CD4-positive, alpha-beta memory T cell (primary cell): ENCODE measurements at regions not wholly inside any gene's neighbourhood (a gene's known extent, or its start where the extent isn't known, plus 50 kb on each side); places are given as distances from the start of the nearest gene placed in this dataset.

Source experiments
- CTCF ChIA-PET: fragments of 350-600 bp; sonication (Branson Sonifier 250); formaldehyde crosslinking; loops from one replicate; lab custom pipeline; 2021; ENCODE audit warnings: inconsistent platforms; ENCODE audit not compliant: partially characterized antibody; lab: Charles Lee
- POLR2A ChIA-PET: fragments of 350-600 bp; sonication (Branson Sonifier 250); formaldehyde crosslinking; loops from one replicate; lab custom pipeline; 2021; ENCODE audit not compliant: partially characterized antibody; lab: Charles Lee
- DNase-seq, 5 donors: peaks; one replicate each; pipeline versions ENCODE4 v3.0.0 to v3.0.0-alpha.2; 2020 to 2022; ENCODE audit warnings: mixed read lengths in 1 of 5
- H3K27ac ChIP-seq: one replicate; pipeline ENCODE4 v1.7.0; 2013; ENCODE audit warnings: low read depth, low read length
- H3K27me3 ChIP-seq: 2 replicates; pipeline ENCODE4 v1.7.0; 2013; ENCODE audit warnings: mild to moderate bottlenecking, low read length, moderate library complexity; ENCODE audit not compliant: insufficient read depth
- H3K36me3 ChIP-seq: 2 replicates; pipeline ENCODE4 v1.7.0; 2013; ENCODE audit warnings: mild to moderate bottlenecking, low read length, moderate library complexity; ENCODE audit not compliant: insufficient read depth
- H3K4me1 ChIP-seq: 2 replicates; pipeline ENCODE4 v1.7.0; 2013; ENCODE audit warnings: mild to moderate bottlenecking, low read length, moderate library complexity; ENCODE audit not compliant: insufficient read depth
- H3K4me3 ChIP-seq, 2 donors: one replicate each; pipeline ENCODE4 v1.7.0; 2013; ENCODE audit warnings: low read length in 2 of 2, mild to moderate bottlenecking in 1 of 2
- H3K9me3 ChIP-seq, 2 donors: one replicate each; pipeline ENCODE4 v1.7.0; 2013; ENCODE audit warnings: low read length in 2 of 2, control low read depth in 1 of 2; ENCODE audit not compliant: control insufficient read depth in 1 of 2
- H3K27ac Mint-ChIP-seq, 7 donors: one replicate each; pipeline ENCODE4 v1.8.0; 2020 to 2021; ENCODE audit warnings: mixed read lengths in 7 of 7, mild to moderate bottlenecking in 6 of 7, inconsistent platforms in 3 of 7, moderate library complexity in 3 of 7
- H3K27me3 Mint-ChIP-seq, 2 donors: one replicate each; pipeline ENCODE4 v1.8.0; 2020 to 2021; ENCODE audit warnings: mixed read lengths in 2 of 2
- H3K36me3 Mint-ChIP-seq, 2 donors: one replicate each; pipeline ENCODE4 v1.8.0; 2020 to 2021; ENCODE audit warnings: mixed read lengths in 2 of 2, inconsistent platforms in 1 of 2, mild to moderate bottlenecking in 1 of 2
- H3K4me1 Mint-ChIP-seq, 4 donors: one replicate each; pipeline ENCODE4 v1.8.0; 2020 to 2021; ENCODE audit warnings: mixed read lengths in 4 of 4, mild to moderate bottlenecking in 1 of 4
- H3K4me3 Mint-ChIP-seq, 8 donors: one replicate each; pipeline ENCODE4 v1.8.0; 2020 to 2021; ENCODE audit warnings: mixed read lengths in 8 of 8, mild to moderate bottlenecking in 7 of 8, moderate library complexity in 6 of 8, inconsistent platforms in 3 of 8
- H3K9me3 Mint-ChIP-seq, 8 donors: one replicate each; pipeline ENCODE4 v1.8.0; 2020 to 2021; ENCODE audit warnings: mixed read lengths in 8 of 8, mild to moderate bottlenecking in 5 of 8, inconsistent platforms in 3 of 8, moderate library complexity in 1 of 8
- intact Hi-C: fragments of 100-400 bp; cut with micrococcal nuclease; formaldehyde crosslinking; loops from one replicate; pipeline ENCODE4 v1.15.1; 2023

GRCh38 chr3:180329847-180330246 is 272.1 kb upstream of the TTC14 start:
- H3K36me3 Mint-ChIP-seq, result no peaks in the 10 kb centered on the region
- no peak for DNase-seq
- H3K27ac ChIP-seq, result no peak overlapping the region
- intact Hi-C loops, result no loop called here
- H3K27me3 Mint-ChIP-seq, result no peaks in the 10 kb centered on the region
- no peaks in the 10 kb centered on the region for H3K4me1 Mint-ChIP-seq
- H3K4me3 ChIP-seq, result no peak overlapping the region
- no peaks in the 10 kb centered on the region for H3K4me1 ChIP-seq
- H3K36me3 ChIP-seq, result no peaks in the 10 kb centered on the region
- no peak overlapping the region for H3K4me3 Mint-ChIP-seq
- no peaks in the 10 kb centered on the region for H3K27me3 ChIP-seq
- H3K27ac Mint-ChIP-seq, result no peak overlapping the region
- CTCF ChIA-PET, result no interaction called here
- POLR2A ChIA-PET, result no interaction called here
- no peaks in the 10 kb centered on the region for H3K9me3 ChIP-seq
- H3K9me3 Mint-ChIP-seq, result peaks cover 0 to 4% (median under 1%) of the 10 kb centered on the region in 8 donors

GRCh38 chr3:180330440-180330839 is 271.5 kb upstream of the TTC14 start:
- ChIA-PET CTCF (no interaction called here), POLR2A (no interaction called here)
- no peak overlapping the region for H3K27ac Mint-ChIP-seq
- H3K27ac ChIP-seq, result no peak overlapping the region
- no peaks in the 10 kb centered on the region for H3K27me3 Mint-ChIP-seq
- intact Hi-C loops, result no loop called here
- H3K36me3 Mint-ChIP-seq, result no peaks in the 10 kb centered on the region
- H3K4me1 Mint-ChIP-seq, result no peaks in the 10 kb centered on the region
- H3K9me3 ChIP-seq, result no peaks in the 10 kb centered on the region
- peaks cover 0 to 4% (median under 1%) of the 10 kb centered on the region in 8 donors for H3K9me3 Mint-ChIP-seq
- no peaks in the 10 kb centered on the region for H3K36me3 ChIP-seq
- no peak for DNase-seq
- no peak overlapping the region for H3K4me3 Mint-ChIP-seq
- H3K4me3 ChIP-seq, result no peak overlapping the region
- H3K4me1 ChIP-seq, result no peaks in the 10 kb centered on the region
- H3K27me3 ChIP-seq, result no peaks in the 10 kb centered on the region

- Mint-ChIP-seq H3K27me3 (no peaks in the 10 kb centered on the region), H3K9me3 (peaks cover 0 to 4% (median under 1%) of the 10 kb centered on the region in 8 donors), H3K36me3 (no peaks in the 10 kb centered on the region), H3K4me3 (no peak overlapping the region), H3K27ac (no peak overlapping the region), H3K4me1 (no peaks in the 10 kb centered on the region)
- H3K9me3 ChIP-seq, result no peaks in the 10 kb centered on the region
- intact Hi-C loops, result no loop called here
- ChIA-PET CTCF (no interaction called here), POLR2A (no interaction called here)
- no peaks in the 10 kb centered on the region for H3K4me1 ChIP-seq
- H3K27ac ChIP-seq, result no peak overlapping the region
- no peak for DNase-seq
- no peak overlapping the region for H3K4me3 ChIP-seq
- H3K27me3 ChIP-seq, result no peaks in the 10 kb centered on the region
- H3K36me3 ChIP-seq, result no peaks in the 10 kb centered on the region
Measured at GRCh38 chr3:180332608-180333007, 269.4 kb upstream of the TTC14 start.

GRCh38 chr3:180335050-180335449 is 266.9 kb upstream of the TTC14 start:
- H3K4me3 ChIP-seq, result no peak overlapping the region
- CTCF ChIA-PET, result no interaction called here

DNA sequence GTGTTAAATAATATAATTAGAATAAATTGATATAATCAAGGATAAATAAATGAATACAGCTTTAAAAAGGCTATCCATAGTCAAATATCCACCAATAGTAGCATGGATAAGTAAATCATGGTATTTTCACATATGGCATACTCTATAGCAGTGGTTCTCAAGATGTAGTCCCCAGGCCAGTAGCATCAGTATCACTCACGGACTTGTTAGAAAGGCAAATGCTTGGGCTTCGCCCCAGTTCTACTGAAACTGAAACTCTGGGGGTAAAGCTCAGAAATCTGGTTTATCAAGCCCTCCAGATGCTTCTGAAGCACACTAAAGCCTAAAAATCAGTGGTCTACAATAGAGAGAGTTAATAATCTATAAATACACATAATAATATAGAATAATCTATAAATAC is 261.6 kb upstream of the TTC14 start:
- Mint-ChIP-seq H3K9me3 (peaks cover 0 to 8% (median 0%) of the 10 kb centered on the region in 8 donors), H3K27ac (no peak overlapping the region), H3K36me3 (no peaks in the 10 kb centered on the region), H3K4me1 (no peaks in the 10 kb centered on the region), H3K27me3 (peaks cover 0 to 2% of the 10 kb centered on the region in 2 donors), H3K4me3 (no peak overlapping the region)
- Histone ChIP-seq H3K36me3 (no peaks in the 10 kb centered on the region), H3K27ac (no peak overlapping the region), H3K4me3 (no peak overlapping the region), H3K27me3 (no peaks in the 10 kb centered on the region), H3K4me1 (no peaks in the 10 kb centered on the region), H3K9me3 (no peaks in the 10 kb centered on the region)
- no peak for DNase-seq
- intact Hi-C loops, result no loop called here
- ChIA-PET POLR2A (no interaction called here), CTCF (no interaction called here)

More at GRCh38 chr3:180335050-180335449, 266.9 kb upstream of the TTC14 start:
- Histone ChIP-seq H3K36me3 (no peaks in the 10 kb centered on the region), H3K9me3 (no peaks in the 10 kb centered on the region), H3K27me3 (no peaks in the 10 kb centered on the region), H3K27ac (no peak overlapping the region), H3K4me1 (no peaks in the 10 kb centered on the region)
- H3K27ac Mint-ChIP-seq, result no peak overlapping the region
- intact Hi-C loops, result no loop called here
- H3K36me3 Mint-ChIP-seq, result no peaks in the 10 kb centered on the region
- POLR2A ChIA-PET, result no interaction called here
- no peak overlapping the region for H3K4me3 Mint-ChIP-seq
- H3K9me3 Mint-ChIP-seq, result peaks cover 0 to 4% (median 2%) of the 10 kb centered on the region in 8 donors
- H3K27me3 Mint-ChIP-seq, result peaks cover 0 to 2% of the 10 kb centered on the region in 2 donors
- no peaks in the 10 kb centered on the region for H3K4me1 Mint-ChIP-seq
- DNase-seq, result no peak

DNA sequence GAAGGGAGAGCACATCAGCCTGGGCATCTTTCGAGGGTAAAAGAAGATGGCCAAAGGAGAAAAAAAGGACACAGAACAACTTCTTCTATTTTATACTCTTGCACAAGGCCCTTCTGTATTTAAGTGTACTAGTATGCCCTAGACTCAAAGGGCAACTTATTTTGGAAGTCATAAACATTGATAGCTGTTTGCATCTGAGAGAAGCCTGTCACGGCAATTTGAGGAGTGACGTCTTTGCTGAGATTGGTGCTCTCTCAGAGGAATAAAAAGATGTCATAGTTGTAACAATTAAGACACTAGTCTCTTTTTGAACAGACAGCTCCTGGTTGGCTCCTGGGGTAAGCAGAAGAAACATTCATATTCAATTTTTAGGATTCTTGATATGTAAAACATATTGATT is 260.4 kb upstream of the TTC14 start:
- ChIA-PET POLR2A (no interaction called here), CTCF (no interaction called here)
- Mint-ChIP-seq H3K27me3 (peaks cover 0 to 2% of the 10 kb centered on the region in 2 donors), H3K9me3 (peaks cover 0 to 8% (median 0%) of the 10 kb centered on the region in 8 donors), H3K4me1 (no peaks in the 10 kb centered on the region), H3K27ac (no peak overlapping the region), H3K36me3 (no peaks in the 10 kb centered on the region), H3K4me3 (no peak overlapping the region)
- Histone ChIP-seq H3K36me3 (no peaks in the 10 kb centered on the region), H3K4me3 (no peak overlapping the region), H3K27ac (no peak overlapping the region), H3K9me3 (no peaks in the 10 kb centered on the region), H3K27me3 (no peaks in the 10 kb centered on the region), H3K4me1 (no peaks in the 10 kb centered on the region)
- intact Hi-C loops, result no loop called here
- DNase-seq, result no peak

GRCh38 chr3:180351601-180352000 is 250.4 kb upstream of the TTC14 start:
- DNase-seq, result no peak
- H3K4me1 ChIP-seq, result no peaks in the 10 kb centered on the region
- Mint-ChIP-seq H3K27me3 (no peaks in the 10 kb centered on the region), H3K36me3 (no peaks in the 10 kb centered on the region), H3K4me3 (no peak overlapping the region), H3K27ac (no peak overlapping the region), H3K9me3 (peaks cover 0 to 2% (median 0%) of the 10 kb centered on the region in 8 donors), H3K4me1 (no peaks in the 10 kb centered on the region)
- ChIA-PET CTCF (no interaction called here), POLR2A (no interaction called here)
- H3K27me3 ChIP-seq, result no peaks in the 10 kb centered on the region
- H3K4me3 ChIP-seq, result no peak overlapping the region
- H3K36me3 ChIP-seq, result no peaks in the 10 kb centered on the region
- no peak overlapping the region for H3K27ac ChIP-seq
- no peaks in the 10 kb centered on the region for H3K9me3 ChIP-seq
- intact Hi-C loops, result no loop called here

DNA sequence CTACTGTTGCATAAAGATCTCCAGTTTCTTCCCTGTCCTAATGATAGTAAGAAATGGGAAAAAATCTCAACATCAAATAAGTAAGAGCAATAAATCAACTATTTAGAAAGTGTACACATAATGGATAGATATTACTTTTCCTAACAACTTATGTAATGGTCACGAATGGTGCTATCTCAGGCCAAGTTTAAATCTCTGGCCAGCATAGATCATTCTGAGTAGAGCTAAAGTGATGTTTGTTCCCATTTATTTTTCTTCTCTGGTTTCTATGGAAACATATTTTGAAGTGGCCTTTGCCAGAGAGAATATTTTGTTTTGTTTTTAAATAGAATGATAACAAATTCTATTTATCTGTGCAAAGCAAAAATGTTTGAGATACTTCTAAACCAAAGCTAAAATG is 249.7 kb upstream of the TTC14 start:
- Mint-ChIP-seq H3K36me3 (no peaks in the 10 kb centered on the region), H3K27me3 (no peaks in the 10 kb centered on the region), H3K4me1 (no peaks in the 10 kb centered on the region), H3K4me3 (no peak overlapping the region), H3K9me3 (peaks cover 0 to 2% (median 0%) of the 10 kb centered on the region in 8 donors), H3K27ac (no peak overlapping the region)
- intact Hi-C loops, result no loop called here
- no peaks in the 10 kb centered on the region for H3K9me3 ChIP-seq
- no peaks in the 10 kb centered on the region for H3K27me3 ChIP-seq
- POLR2A ChIA-PET, result no interaction called here
- no peak for DNase-seq
- H3K4me1 ChIP-seq, result no peaks in the 10 kb centered on the region
- H3K36me3 ChIP-seq, result no peaks in the 10 kb centered on the region
- no peak overlapping the region for H3K27ac ChIP-seq
- CTCF ChIA-PET, result no interaction called here
- H3K4me3 ChIP-seq, result no peak overlapping the region
